Stimulated activated CD4-positive, alpha-beta T cell treated with anti-CD3 and anti-CD28 coated beads, Interleukin-4, amount 100 ng/mL, for 1 hour (primary cell): ENCODE measurements at regions not wholly inside any gene's neighbourhood (a gene's known extent, or its start where the extent isn't known, plus 50 kb on each side); places are given as distances from the start of the nearest gene placed in this dataset.
"Not testable (repeated sequence)": the region's sequence is repeated elsewhere in the genome, so short reads cannot be mapped to it uniquely, and the experiment has no call there.

Source experiments
- DNase-seq: peaks from one replicate; pipeline ENCODE4 v3.0.0-alpha.2; 2020

- no peak for DNase-seq
These were observed 175.0 kb upstream of the PARD3B start for GRCh38 chr2:204370172-204370718.

GRCh38 chr2:204373942-204374341 is 171.3 kb upstream of the PARD3B start:
- DNase-seq, result no peak

GRCh38 chr2:204380141-204380881 is 165.0 kb upstream of the PARD3B start:
- DNase-seq, result no peak

GRCh38 chr2:204386668-204387067 is 158.6 kb upstream of the PARD3B start:
- DNase-seq, result no peak

- DNase-seq, result no peak
These were observed 156.2 kb upstream of the PARD3B start for GRCh38 chr2:204389120-204389519.

DNA sequence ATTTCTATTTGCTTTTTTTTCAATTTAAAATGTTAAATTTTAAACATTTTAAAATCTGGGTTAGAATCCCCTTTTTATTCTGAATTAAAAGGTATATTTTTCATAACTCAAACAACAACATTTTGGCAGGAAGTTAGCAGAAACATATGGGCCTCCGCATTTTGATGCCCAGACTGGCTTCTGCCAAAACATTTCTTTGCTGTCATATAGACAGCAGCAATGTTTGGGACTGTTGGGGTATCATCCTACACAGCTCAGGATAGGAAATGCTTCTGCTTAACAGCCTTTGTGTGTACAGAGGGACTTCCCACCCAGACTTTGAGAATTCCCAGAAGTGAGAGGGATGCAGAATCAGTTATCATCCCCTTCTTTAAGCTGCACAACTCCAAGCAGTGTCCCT is 155.4 kb upstream of the PARD3B start:
- no peak for DNase-seq

GRCh38 chr2:204395539-204395938 is 149.7 kb upstream of the PARD3B start:
- no peak for DNase-seq

- DNase-seq, result no peak
These were observed 144.2 kb upstream of the PARD3B start for GRCh38 chr2:204401114-204401513.

DNA sequence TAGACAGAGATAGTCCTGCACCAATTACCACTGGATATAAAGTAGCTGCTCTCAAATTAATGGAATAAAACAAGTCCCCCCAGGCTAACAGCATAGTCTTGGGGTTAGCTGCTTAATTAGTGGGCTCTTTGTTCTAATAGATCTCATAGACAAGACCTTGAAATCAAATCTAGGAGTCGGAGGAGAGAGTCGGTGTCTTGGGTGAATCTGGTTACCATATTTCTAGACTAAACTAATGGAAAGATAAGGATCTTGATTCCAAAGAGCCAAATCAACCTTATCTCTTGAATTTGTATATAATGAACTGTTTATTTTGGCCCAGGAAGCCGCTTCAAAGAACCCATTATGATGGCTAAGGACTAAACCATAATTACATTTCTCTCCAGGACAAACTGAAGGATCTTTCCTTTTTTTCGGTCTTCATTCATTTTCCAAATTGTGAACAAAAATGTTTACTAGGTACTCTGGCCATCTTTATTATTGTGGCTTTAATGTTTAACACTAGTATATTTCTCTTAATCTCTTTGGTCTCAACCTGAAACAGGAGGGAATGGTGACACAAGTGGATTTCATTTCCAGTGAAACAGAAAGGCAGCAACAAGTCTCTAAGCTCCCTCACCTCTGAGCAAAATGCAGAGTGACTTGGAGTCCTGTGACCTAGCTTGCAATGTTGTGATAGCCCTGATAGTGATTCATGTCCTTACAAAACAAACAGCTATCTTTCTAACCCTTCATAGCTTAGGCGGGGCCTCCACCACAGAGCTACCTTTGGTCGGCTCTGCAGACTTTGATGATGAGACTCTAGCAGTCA is 137.9 kb upstream of the PARD3B start:
- no peak for DNase-seq

- DNase-seq, result not testable (repeated sequence)
These were observed 132.5 kb upstream of the PARD3B start for GRCh38 chr2:204412782-204413181.

GRCh38 chr2:204415406-204416181 is 129.7 kb upstream of the PARD3B start:
- no peak for DNase-seq

DNA sequence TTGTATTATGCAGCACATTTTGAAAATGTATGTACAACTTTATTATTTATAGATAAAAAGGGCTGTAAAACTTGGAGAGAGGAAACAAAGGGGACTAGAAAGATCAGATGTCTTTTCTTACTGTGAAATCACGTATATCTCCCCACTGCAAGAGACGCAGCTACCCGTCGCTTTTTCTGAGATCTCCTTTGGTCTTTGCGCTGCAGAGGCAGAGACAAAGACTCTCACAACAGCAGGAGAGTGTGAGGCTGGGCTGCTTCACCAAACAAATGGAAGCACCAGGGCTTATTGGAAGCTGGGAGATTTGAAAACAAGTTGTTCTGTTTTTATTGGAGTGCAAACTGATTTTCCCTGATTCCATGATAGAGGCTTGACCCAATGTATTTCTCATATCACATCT is 129.0 kb upstream of the PARD3B start:
- DNase-seq, result no peak

GRCh38 chr2:204425821-204426220 is 119.5 kb upstream of the PARD3B start:
- DNase-seq, result no peak

DNA sequence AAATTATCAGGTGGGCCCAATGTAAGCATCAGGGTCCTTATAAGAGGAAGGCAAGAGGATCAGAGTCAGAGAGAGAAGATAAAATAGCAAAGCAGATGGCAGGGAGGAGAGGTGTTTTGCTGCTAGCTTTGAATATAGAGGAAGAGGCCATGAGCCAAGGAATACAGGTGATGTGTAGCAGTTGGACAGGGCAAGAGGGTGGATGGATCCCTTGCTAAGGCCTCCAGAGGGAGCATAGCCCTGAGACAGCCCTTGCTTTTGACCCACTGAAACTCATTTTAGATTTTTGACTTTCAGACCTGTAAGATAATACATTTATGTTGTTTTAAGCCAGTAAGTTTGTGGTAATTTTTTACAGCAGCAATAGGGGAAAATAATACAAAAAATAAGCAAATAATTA is 116.6 kb upstream of the PARD3B start:
- no peak for DNase-seq

DNA sequence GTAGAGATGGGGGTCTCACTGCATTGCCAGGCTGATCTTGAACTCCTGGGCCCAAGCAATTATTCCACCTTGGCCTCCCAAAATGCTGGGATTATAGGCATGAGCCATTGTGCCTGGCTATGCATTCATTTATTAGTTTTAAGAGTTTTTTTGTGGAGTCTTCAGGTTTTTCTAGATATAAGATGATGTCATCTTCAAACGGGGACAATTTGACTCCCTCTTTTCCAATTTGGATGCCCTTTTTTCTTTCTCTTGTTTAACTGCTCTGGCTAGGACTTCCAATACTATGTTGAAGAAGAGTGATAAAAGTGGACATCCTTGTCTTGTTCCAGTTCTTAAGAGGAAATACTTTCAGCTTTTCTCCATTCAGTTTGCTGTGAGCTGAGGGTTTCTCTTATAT is 113.7 kb upstream of the PARD3B start:
- no peak for DNase-seq

DNA sequence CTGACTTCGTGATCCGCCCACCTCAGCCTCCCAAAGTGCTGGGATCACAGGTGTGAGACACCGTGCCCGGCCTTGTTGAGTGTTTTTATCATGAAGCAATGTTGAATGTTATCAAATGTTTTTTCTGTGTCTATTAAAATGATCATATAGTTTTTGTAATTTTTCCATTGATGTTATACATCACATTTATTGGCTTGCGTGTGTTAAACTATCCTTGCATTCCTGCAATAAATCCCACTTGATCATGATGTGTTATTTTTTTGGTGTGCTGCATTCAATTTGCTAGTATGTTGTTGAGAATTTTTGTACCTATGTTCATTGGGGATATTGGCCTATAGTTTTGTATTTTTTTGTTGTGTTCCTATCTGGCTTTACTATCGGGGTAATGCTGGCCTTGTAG is 113.1 kb upstream of the PARD3B start:
- no peak for DNase-seq

- no peak for DNase-seq
These were observed 110.4 kb upstream of the PARD3B start for GRCh38 chr2:204434660-204435462.

DNA sequence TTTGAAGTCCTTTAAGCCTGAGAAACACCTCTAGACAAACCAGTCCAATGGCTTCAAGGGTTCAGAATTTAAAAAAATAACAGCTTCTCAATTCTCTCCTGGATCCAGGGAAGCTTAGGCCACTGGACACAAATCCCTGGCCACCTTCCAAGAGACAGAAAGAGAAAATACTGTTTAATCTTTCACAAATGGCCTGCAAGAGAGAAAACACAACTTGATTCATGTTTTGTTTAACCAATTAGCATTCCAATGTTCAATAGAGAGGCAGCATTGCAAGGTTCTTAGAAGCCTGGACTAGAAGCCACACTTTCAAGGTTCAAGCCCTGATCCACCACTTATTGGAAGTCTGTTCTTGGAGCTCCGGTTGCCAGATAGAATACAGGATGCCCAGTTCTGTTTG is 109.0 kb upstream of the PARD3B start:
- DNase-seq, result no peak

- DNase-seq, result no peak
These were observed 107.9 kb upstream of the PARD3B start for GRCh38 chr2:204437408-204437807.

DNA sequence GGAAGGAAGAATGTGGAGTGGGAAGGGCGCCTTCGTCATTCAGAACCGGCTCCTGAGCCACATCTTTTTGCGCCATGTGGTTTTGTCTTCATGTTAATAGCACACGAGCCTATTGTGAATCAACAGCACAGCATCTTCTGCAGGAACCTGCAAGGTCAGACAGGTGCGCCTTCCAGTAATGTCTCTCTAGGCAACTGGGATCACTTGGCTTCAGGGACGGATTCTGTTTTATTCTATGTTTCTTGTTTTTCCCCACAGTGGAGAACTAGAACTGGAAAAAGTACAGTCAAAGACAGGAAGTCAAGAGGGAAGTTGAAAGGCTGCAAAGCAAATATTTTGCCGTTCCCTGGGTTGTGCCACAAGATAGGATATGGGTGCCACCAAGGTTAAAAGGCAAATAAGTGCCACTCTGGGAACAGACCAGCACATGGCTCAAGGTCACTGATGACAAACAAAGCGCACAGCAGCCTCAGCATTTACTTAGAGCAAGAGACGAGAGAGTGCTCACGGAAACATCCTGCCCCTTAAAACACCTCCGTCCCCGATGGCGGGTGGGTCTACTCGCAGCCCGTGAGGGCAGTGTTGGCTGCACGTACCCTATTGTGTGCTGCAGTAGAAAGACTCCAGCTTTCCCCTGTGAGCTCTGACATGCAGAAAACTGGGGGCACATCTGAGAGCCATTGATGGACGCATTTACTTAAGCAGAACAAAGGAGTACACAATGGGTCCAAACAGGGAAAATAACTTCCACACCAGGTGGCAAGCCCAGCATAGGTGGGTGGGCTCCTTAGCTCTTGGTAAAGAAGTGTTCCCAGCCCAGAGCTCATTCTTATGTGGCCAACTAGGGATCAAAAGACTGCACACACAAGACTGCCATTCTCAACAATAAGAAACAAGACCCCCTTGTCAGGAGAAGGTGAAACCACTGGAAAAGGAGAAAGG is 107.2 kb upstream of the PARD3B start:
- no peak for DNase-seq

DNA sequence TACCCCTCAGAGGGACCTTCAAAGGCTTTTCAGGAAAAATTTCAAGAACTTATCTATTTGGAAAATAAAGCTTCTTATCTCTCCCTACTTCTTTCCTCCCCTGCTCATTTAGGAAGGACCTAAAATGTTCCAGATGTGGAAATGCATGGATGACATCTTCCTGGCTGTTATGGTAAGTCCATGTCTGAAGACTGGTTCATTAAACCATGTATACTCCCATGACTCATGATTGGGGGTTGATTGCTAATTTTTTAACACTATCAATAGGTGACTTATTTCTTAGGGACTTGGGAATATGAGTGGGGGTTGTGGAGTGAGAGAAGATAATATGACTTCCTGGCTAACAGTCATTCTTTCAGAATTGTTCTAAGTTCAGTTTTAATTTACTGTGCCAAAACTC is 104.0 kb upstream of the PARD3B start:
- DNase-seq, result no peak
